GM21717 (cell line): ENCODE measurements at regions not wholly inside any gene's neighbourhood (a gene's known extent, or its start where the extent isn't known, plus 50 kb on each side); places are given as distances from the start of the nearest gene placed in this dataset.

Source experiments
- ATAC-seq: cut with Tn5 transposase; IDR thresholded peaks from one replicate; pipeline ENCODE4 v1.9.1; 2021; ENCODE audit warnings: mild to moderate bottlenecking, moderate library complexity; ENCODE audit not compliant: unreplicated experiment

- ATAC-seq: no peak
These were observed 339.2 kb downstream of the PIK3R1 start for GRCh38 chr5:68554571-68555279.

GRCh38 chr5:68555907-68556681 lies 340.5 kb downstream of the PIK3R1 start:
- ATAC-seq: no peak

GRCh38 chr5:68557162-68557936 lies 341.8 kb downstream of the PIK3R1 start:
- no peak for ATAC-seq

GRCh38 chr5:68562308-68562707 lies 346.8 kb downstream of the PIK3R1 start:
- ATAC-seq: no peak

- ATAC-seq: no peak
These were observed 349.9 kb downstream of the PIK3R1 start for GRCh38 chr5:68565427-68565826.

- no peak for ATAC-seq
These were observed 361.2 kb downstream of the PIK3R1 start for GRCh38 chr5:68576805-68577204.

- ATAC-seq: no peak
These were observed 366.7 kb downstream of the PIK3R1 start for GRCh38 chr5:68582284-68582683.

- no peak for ATAC-seq
These were observed 371.6 kb downstream of the PIK3R1 start for GRCh38 chr5:68587171-68587570.

- ATAC-seq: no peak
These were observed 376.3 kb downstream of the PIK3R1 start for GRCh38 chr5:68591850-68592249.

- ATAC-seq: no peak
These were observed 376.8 kb downstream of the PIK3R1 start for GRCh38 chr5:68592351-68592750.

GRCh38 chr5:68593211-68593671 lies 377.7 kb downstream of the PIK3R1 start:
- ATAC-seq: no peak

- no peak for ATAC-seq
These were observed 397.4 kb downstream of the PIK3R1 start for GRCh38 chr5:68612972-68613371.

GRCh38 chr5:68618501-68618900 lies 402.9 kb downstream of the PIK3R1 start:
- ATAC-seq: no peak

- ATAC-seq: no peak
These were observed 411.4 kb downstream of the PIK3R1 start for GRCh38 chr5:68627001-68627400.

GRCh38 chr5:68628082-68628814 lies 412.7 kb downstream of the PIK3R1 start:
- no peak for ATAC-seq

GRCh38 chr5:68630354-68630753 lies 414.8 kb downstream of the PIK3R1 start:
- no peak for ATAC-seq

- no peak for ATAC-seq
These were observed 416.3 kb downstream of the PIK3R1 start for GRCh38 chr5:68631884-68632283.

- peak; percentile 36 for ATAC-seq
These were observed 425.7 kb downstream of the PIK3R1 start for GRCh38 chr5:68641211-68641610.

GRCh38 chr5:68643064-68643463 lies 427.5 kb downstream of the PIK3R1 start:
- no peak for ATAC-seq

GRCh38 chr5:68644971-68645370 lies 429.4 kb downstream of the PIK3R1 start:
- peak; percentile 98 for ATAC-seq

- ATAC-seq: no peak
These were observed 430.6 kb downstream of the PIK3R1 start for GRCh38 chr5:68646144-68646543.
